OCI-LY1 (cell line): ENCODE measurements at regions not wholly inside any gene's neighbourhood (a gene's known extent, or its start where the extent isn't known, plus 50 kb on each side); places are given as distances from the start of the nearest gene placed in this dataset.

Source experiments
- H2AFZ ChIP-seq: fragments of 200-600 bp; sonication (generic), shearing (Covaris generic); 2 replicates; pipeline ENCODE4 v1.6.0; 2014; ENCODE audit warnings: antibody characterized with exemption, mild to moderate bottlenecking, low read length
- H3F3A ChIP-seq: fragments of 200-600 bp; sonication (generic), shearing (Covaris generic); 2 replicates; pipeline ENCODE4 v1.6.0; 2014; ENCODE audit warnings: mild to moderate bottlenecking, antibody characterized with exemption, low read length, moderate library complexity; ENCODE audit not compliant: insufficient read depth
- H3K27ac ChIP-seq: fragments of 200-600 bp; sonication (generic); 2 replicates; pipeline ENCODE4 v1.5.1; 2014; ENCODE audit warnings: low read length, mixed run types, mild to moderate bottlenecking, low read depth; ENCODE audit not compliant: poor library complexity, severe bottlenecking
- H3K27me3 ChIP-seq: fragments of 200-600 bp; sonication (generic); 2 replicates; pipeline ENCODE4 v1.6.0; 2014; ENCODE audit warnings: antibody characterized with exemption, mild to moderate bottlenecking, low read length, moderate library complexity; ENCODE audit not compliant: insufficient read depth
- H3K36me3 ChIP-seq: fragments of 200-600 bp; sonication (generic); 2 replicates; pipeline ENCODE4 v1.6.1; 2014; ENCODE audit warnings: mild to moderate bottlenecking, antibody characterized with exemption, low read length, moderate library complexity, mixed read lengths; ENCODE audit not compliant: insufficient read depth
- H3K4me1 ChIP-seq: fragments of 200-600 bp; sonication (generic); 2 replicates; pipeline ENCODE4 v1.5.1; 2014; ENCODE audit warnings: mild to moderate bottlenecking, low read length, moderate library complexity; ENCODE audit not compliant: insufficient read depth, severe bottlenecking
- H3K4me2 ChIP-seq: fragments of 200-600 bp; sonication (generic), shearing (Covaris generic); 2 replicates; pipeline ENCODE4 v1.6.1; 2014; ENCODE audit warnings: low read length
- H3K4me3 ChIP-seq: fragments of 200-600 bp; sonication (generic); 2 replicates; pipeline ENCODE4 v1.5.1; 2014; ENCODE audit warnings: low read length, low read depth, mild to moderate bottlenecking, mixed read lengths; ENCODE audit not compliant: poor library complexity, severe bottlenecking
- H3K79me2 ChIP-seq: fragments of 200-600 bp; shearing (Covaris generic); 2 replicates; pipeline ENCODE4 v1.6.1; 2016; ENCODE audit warnings: mixed run types, low read length, mixed read lengths; ENCODE audit not compliant: insufficient read depth
- H3K9ac ChIP-seq: fragments of 200-600 bp; sonication (generic), shearing (Covaris generic); 2 replicates; pipeline ENCODE4 v1.6.1; 2014; ENCODE audit warnings: mild to moderate bottlenecking, low read length, mixed read lengths
- H3K9me2 ChIP-seq: fragments of 200-600 bp; sonication (generic), shearing (Covaris generic); 2 replicates; pipeline ENCODE4 v1.6.1; 2014; ENCODE audit warnings: low read depth, mild to moderate bottlenecking, low read length, mixed read lengths
- H3K9me3 ChIP-seq: fragments of 200-600 bp; shearing (Covaris generic); 2 replicates; pipeline ENCODE4 v1.6.1; 2014; ENCODE audit warnings: low read length, mixed read lengths
- H4K20me1 ChIP-seq: fragments of 200-600 bp; sonication (generic), shearing (Covaris generic); 2 replicates; pipeline ENCODE4 v1.6.0; 2016; ENCODE audit warnings: mild to moderate bottlenecking, low read length; ENCODE audit not compliant: insufficient read depth
- EZH2 ChIP-seq: fragments of 200-600 bp; sonication (generic), shearing (Covaris generic); IDR thresholded peaks from 2 replicates; pipeline ENCODE4 v1.8.0; 2017; ENCODE audit warnings: borderline replicate concordance, mixed run types, mild to moderate bottlenecking, antibody characterized with exemption, low read length, moderate library complexity, mixed read lengths
- TF ChIP-seq, protein P1 (sequence below): fragments of 200-600 bp; sonication (generic), shearing (Covaris generic); IDR thresholded peaks from 2 replicates; pipeline ENCODE4 v1.5.1; 2017; ENCODE audit warnings: mild to moderate bottlenecking, antibody characterized with exemption, low read length, moderate library complexity, mixed read lengths

DNA sequence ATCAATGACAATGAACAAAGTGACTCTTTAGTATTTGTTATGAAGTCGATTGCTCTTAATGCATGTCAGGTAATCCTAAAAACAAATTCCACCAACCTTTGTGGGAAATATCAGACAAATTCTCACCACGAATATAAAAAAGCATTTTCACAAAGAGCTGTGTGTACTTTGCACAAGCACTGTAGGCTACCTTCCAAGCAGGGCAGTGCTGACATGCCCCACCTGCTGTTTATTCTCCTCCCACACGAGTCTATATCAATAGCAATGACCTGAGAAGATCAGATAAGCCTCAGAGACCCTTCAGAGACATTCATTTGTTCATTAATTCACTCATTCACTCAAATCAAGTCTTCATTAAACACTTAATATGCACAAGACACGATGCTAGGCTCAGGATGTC, 469.1 kb downstream of the ZSWIM6 start:
- H3K4me3 ChIP-seq: no peak overlapping the region

DNA sequence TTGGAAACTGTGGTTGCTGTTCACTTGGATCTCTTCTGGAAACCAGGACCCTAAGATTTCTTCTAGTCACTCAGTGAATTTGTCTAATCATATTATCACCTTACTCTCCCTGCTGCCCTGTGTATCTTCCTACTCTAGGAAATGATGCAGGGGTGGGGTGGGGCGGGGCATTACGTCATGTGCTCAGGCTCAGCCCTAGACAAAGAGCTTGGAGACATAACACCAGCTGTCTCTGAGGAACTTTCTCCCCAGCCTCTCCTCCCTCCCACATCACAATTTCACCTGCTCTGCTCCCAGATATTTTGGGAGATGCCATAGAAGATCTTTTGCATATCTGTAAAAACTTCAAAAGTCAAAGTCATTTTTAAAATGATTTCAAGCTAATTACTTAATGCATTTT, 470.4 kb downstream of the ZSWIM6 start:
- no peak overlapping the region for H3K9ac ChIP-seq
- no peak overlapping the region for H3K4me2 ChIP-seq
- no peaks in the 10 kb centered on the region for H3K9me3 ChIP-seq
- H3F3A ChIP-seq: no peaks in the 10 kb centered on the region
- no peaks in the 10 kb centered on the region for H3K79me2 ChIP-seq
- TF ChIP-seq EZH2: no peak
- TF ChIP-seq, protein P1, sequence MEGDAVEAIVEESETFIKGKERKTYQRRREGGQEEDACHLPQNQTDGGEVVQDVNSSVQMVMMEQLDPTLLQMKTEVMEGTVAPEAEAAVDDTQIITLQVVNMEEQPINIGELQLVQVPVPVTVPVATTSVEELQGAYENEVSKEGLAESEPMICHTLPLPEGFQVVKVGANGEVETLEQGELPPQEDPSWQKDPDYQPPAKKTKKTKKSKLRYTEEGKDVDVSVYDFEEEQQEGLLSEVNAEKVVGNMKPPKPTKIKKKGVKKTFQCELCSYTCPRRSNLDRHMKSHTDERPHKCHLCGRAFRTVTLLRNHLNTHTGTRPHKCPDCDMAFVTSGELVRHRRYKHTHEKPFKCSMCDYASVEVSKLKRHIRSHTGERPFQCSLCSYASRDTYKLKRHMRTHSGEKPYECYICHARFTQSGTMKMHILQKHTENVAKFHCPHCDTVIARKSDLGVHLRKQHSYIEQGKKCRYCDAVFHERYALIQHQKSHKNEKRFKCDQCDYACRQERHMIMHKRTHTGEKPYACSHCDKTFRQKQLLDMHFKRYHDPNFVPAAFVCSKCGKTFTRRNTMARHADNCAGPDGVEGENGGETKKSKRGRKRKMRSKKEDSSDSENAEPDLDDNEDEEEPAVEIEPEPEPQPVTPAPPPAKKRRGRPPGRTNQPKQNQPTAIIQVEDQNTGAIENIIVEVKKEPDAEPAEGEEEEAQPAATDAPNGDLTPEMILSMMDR: no peak
- no peak overlapping the region for H2AFZ ChIP-seq
- H3K27ac ChIP-seq: no peak overlapping the region
- H3K36me3 ChIP-seq: no peaks in the 10 kb centered on the region
- no peak overlapping the region for H3K4me3 ChIP-seq
- no peaks in the 10 kb centered on the region for H4K20me1 ChIP-seq
- H3K4me1 ChIP-seq: no peaks in the 10 kb centered on the region
- no peaks in the 10 kb centered on the region for H3K27me3 ChIP-seq
- H3K9me2 ChIP-seq: no peaks in the 10 kb centered on the region

More for the DNA sequence above, 469.1 kb downstream of the ZSWIM6 start:
- Histone ChIP-seq H3K4me1 (no peaks in the 10 kb centered on the region), H3K36me3 (no peaks in the 10 kb centered on the region), H4K20me1 (no peaks in the 10 kb centered on the region), H3K9me2 (no peaks in the 10 kb centered on the region), H3F3A (no peaks in the 10 kb centered on the region), H3K79me2 (no peaks in the 10 kb centered on the region), H3K9me3 (no peaks in the 10 kb centered on the region), H3K9ac (no peak overlapping the region), H3K4me2 (no peak overlapping the region), H2AFZ (no peak overlapping the region), H3K27me3 (no peaks in the 10 kb centered on the region), H3K27ac (no peak overlapping the region)
- TF ChIP-seq EZH2: no peak
- TF ChIP-seq, protein P1: no peak

DNA sequence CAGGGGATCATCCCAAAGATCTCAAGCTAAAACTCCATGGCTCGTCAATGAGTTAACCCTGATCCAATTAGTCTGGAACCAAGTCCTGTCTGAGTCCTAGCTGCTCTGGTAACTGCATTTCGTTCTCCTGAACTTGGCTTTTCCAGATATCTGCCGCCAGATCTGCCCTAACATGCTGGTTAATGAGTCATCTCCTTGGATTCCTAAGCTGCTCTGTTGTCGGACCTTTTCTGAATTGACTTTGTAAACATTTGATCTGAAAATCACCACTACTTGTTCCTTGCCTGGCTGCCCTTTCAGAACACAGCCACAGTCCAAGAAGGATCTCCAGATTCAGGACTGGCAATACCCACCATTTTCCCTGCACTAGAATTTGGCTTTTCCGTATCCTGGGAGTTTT, 473.0 kb downstream of the ZSWIM6 start:
- no peak for TF ChIP-seq EZH2
- TF ChIP-seq, protein P1: no peak
- Histone ChIP-seq H3K4me2 (no peak overlapping the region), H4K20me1 (no peaks in the 10 kb centered on the region)

More for the DNA sequence above, 473.0 kb downstream of the ZSWIM6 start:
- Histone ChIP-seq H3K9ac (no peak overlapping the region), H2AFZ (no peak overlapping the region), H3K27ac (no peak overlapping the region), H3K9me3 (no peaks in the 10 kb centered on the region), H3K4me3 (no peak overlapping the region), H3K9me2 (no peaks in the 10 kb centered on the region), H3F3A (no peaks in the 10 kb centered on the region), H3K4me1 (no peaks in the 10 kb centered on the region), H3K27me3 (no peaks in the 10 kb centered on the region), H3K79me2 (no peaks in the 10 kb centered on the region), H3K36me3 (no peaks in the 10 kb centered on the region)
